Dendritic cell treated with granulocyte-macrophage colony-stimulating factor and Interleukin-4, amounts not matched to agents 40 ng/mL and 50 ng/mL, for 4 days (primary cell): ENCODE measurements at regions not wholly inside any gene's neighbourhood (a gene's known extent, or its start where the extent isn't known, plus 50 kb on each side); places are given as distances from the start of the nearest gene placed in this dataset.
"Not testable (repeated sequence)": the region's sequence is repeated elsewhere in the genome, so short reads cannot be mapped to it uniquely, and the experiment has no call there.

ENCODE experiments used
- H3K27ac Mint-ChIP-seq: one replicate; pipeline ENCODE4 v1.8.0; 2022; ENCODE audit warnings: mild to moderate bottlenecking, mixed read lengths
- H3K27me3 Mint-ChIP-seq: one replicate; pipeline ENCODE4 v1.8.0; 2022; ENCODE audit warnings: mild to moderate bottlenecking, mixed read lengths
- H3K36me3 Mint-ChIP-seq: one replicate; pipeline ENCODE4 v1.8.0; 2022; ENCODE audit warnings: low read depth, mixed read lengths
- H3K4me1 Mint-ChIP-seq: one replicate; pipeline ENCODE4 v1.8.0; 2022; ENCODE audit warnings: low read depth, mixed read lengths
- H3K4me3 Mint-ChIP-seq: one replicate; pipeline ENCODE4 v1.8.0; 2022; ENCODE audit warnings: mild to moderate bottlenecking, moderate library complexity, mixed read lengths
- H3K9me3 Mint-ChIP-seq: one replicate; pipeline ENCODE4 v1.8.0; 2022; ENCODE audit warnings: mixed read lengths
- intact Hi-C: fragments of 100-400 bp; cut with micrococcal nuclease; formaldehyde crosslinking; loops from one replicate; pipeline ENCODE4 v1.15.0; 2022

GRCh38 chr15:26261966-26262365, 398.8 kb upstream of the ATP10A start:
- Mint-ChIP-seq H3K4me1 (no peaks in the 10 kb centered on the region), H3K27me3 (no peaks in the 10 kb centered on the region), H3K4me3 (no peak overlapping the region), H3K36me3 (no peaks in the 10 kb centered on the region), H3K27ac (no peak overlapping the region), H3K9me3 (no peaks in the 10 kb centered on the region)
- intact Hi-C loops, result loop anchor here (2.0 to 5.0 kb wide), 2 partner anchors 570 to 753 kb away; no protein-coding TSS in a partner anchor

DNA sequence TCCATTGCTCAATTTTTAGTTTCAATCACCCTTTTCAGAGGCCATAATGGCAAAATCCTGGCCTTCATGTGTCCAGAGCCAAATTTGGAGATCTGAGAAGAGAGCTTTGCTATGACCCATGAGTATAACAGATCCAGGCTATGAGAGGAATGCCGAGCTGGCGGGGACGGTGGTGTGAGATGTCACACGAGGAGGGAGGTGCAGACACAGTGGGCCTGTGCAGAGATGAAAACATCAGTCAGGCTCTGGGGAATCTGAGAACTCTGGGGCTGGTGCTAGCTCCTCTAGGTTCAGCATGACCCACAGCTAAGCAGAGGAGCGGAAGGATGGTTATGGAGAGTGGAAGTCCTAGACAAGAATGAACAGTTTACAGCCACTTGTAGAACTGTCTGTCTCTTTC, 398.3 kb upstream of the ATP10A start:
- H3K36me3 Mint-ChIP-seq, result no peaks in the 10 kb centered on the region
- no peak overlapping the region for H3K4me3 Mint-ChIP-seq

GRCh38 chr15:26260517-26261133, 397.5 kb upstream of the ATP10A start:
- H3K27ac Mint-ChIP-seq, result no peak overlapping the region
- no peaks in the 10 kb centered on the region for H3K27me3 Mint-ChIP-seq
- no peaks in the 10 kb centered on the region for H3K36me3 Mint-ChIP-seq
- intact Hi-C loops, result loop anchor here (2.0 to 5.0 kb wide), 2 partner anchors 568 to 752 kb away; no protein-coding TSS in a partner anchor
- H3K4me3 Mint-ChIP-seq, result no peak overlapping the region
- no peaks in the 10 kb centered on the region for H3K9me3 Mint-ChIP-seq
- H3K4me1 Mint-ChIP-seq, result no peaks in the 10 kb centered on the region

More for the DNA sequence above, 398.3 kb upstream of the ATP10A start:
- Mint-ChIP-seq H3K27ac (no peak overlapping the region), H3K4me1 (no peaks in the 10 kb centered on the region), H3K9me3 (no peaks in the 10 kb centered on the region), H3K27me3 (no peaks in the 10 kb centered on the region)
- intact Hi-C loops, result loop anchor here (2.0 to 5.0 kb wide), 2 partner anchors 569 to 753 kb away; no protein-coding TSS in a partner anchor

GRCh38 chr15:26259581-26259980, 396.5 kb upstream of the ATP10A start:
- Mint-ChIP-seq H3K9me3 (no peaks in the 10 kb centered on the region), H3K27ac (no peak overlapping the region), H3K36me3 (no peaks in the 10 kb centered on the region), H3K27me3 (no peaks in the 10 kb centered on the region), H3K4me3 (no peak overlapping the region), H3K4me1 (no peaks in the 10 kb centered on the region)
- intact Hi-C loops, result no loop called here

DNA sequence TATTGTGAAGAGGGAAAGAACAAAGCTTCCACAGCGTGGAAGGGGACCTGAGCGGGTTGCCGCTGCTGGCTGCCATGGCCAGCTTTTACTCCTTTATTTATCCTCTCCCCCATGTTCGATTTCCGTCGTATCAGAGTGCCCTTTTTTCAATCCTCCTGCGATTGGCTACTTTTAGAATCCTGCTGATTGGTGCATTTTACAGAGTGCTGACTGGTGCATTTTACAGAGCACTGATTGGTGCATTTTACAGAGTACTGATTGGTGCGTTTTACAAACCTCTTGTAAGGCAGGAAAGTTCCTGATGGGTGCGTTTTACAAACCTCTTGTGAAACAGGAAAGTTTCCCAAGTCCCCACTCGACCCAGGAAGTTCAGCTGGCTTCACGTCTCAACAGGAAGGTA, 381.7 kb upstream of the ATP10A start:
- H3K36me3 Mint-ChIP-seq, H3K4me1 Mint-ChIP-seq, H3K4me3 Mint-ChIP-seq, intact Hi-C loops, H3K27ac Mint-ChIP-seq, H3K27me3 Mint-ChIP-seq: not testable (repeated sequence)
- H3K9me3 Mint-ChIP-seq, result peaks cover 33% of the 10 kb centered on the region

- intact Hi-C loops, result no loop called here
- H3K4me1 Mint-ChIP-seq, result no peaks in the 10 kb centered on the region
Measured at GRCh38 chr15:26243382-26243781, 380.3 kb upstream of the ATP10A start.

GRCh38 chr15:26242565-26243071, 379.5 kb upstream of the ATP10A start:
- Mint-ChIP-seq H3K36me3 (no peaks in the 10 kb centered on the region), H3K9me3 (peaks cover 39% of the 10 kb centered on the region), H3K4me1 (no peaks in the 10 kb centered on the region), H3K27ac (no peak overlapping the region), H3K27me3 (no peaks in the 10 kb centered on the region), H3K4me3 (no peak overlapping the region)
- intact Hi-C loops, result no loop called here

More at GRCh38 chr15:26243382-26243781, 380.3 kb upstream of the ATP10A start:
- H3K27me3 Mint-ChIP-seq, result no peaks in the 10 kb centered on the region
- H3K36me3 Mint-ChIP-seq, result no peaks in the 10 kb centered on the region
- peaks cover 32% of the 10 kb centered on the region for H3K9me3 Mint-ChIP-seq
- no peak overlapping the region for H3K4me3 Mint-ChIP-seq
- no peak overlapping the region for H3K27ac Mint-ChIP-seq

- Mint-ChIP-seq H3K27ac (no peak overlapping the region), H3K4me1 (no peaks in the 10 kb centered on the region), H3K36me3 (no peaks in the 10 kb centered on the region), H3K9me3 (peaks cover 26% of the 10 kb centered on the region), H3K27me3 (no peaks in the 10 kb centered on the region), H3K4me3 (no peak overlapping the region)
- intact Hi-C loops, result no loop called here
Measured at GRCh38 chr15:26235864-26236263, 372.7 kb upstream of the ATP10A start.

GRCh38 chr15:26234976-26235767, 372.0 kb upstream of the ATP10A start:
- H3K36me3 Mint-ChIP-seq, result no peaks in the 10 kb centered on the region
- H3K4me1 Mint-ChIP-seq, result no peaks in the 10 kb centered on the region
- no peak overlapping the region for H3K4me3 Mint-ChIP-seq
- intact Hi-C loops, result no loop called here
- no peak overlapping the region for H3K27ac Mint-ChIP-seq
- H3K27me3 Mint-ChIP-seq, result no peaks in the 10 kb centered on the region
- peaks cover 30% of the 10 kb centered on the region for H3K9me3 Mint-ChIP-seq

DNA sequence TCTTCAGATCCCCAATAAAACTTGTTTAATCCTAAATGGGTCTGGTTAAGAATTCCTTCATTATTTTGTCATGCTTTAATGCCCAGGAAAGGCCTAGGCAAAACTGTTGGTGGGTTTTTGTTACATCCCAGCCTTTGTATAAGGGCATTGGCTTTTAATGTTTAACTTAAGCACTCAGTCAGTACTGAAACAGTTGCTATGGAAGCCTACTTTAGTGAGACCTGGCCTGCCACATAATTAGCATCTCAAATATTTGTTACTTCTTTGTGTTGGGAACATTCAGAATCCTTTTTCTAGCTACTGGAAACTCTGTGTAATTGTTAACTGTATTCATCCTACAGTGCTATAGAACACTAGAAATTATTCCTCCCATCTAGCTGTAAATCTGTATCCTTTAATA, 369.6 kb upstream of the ATP10A start:
- Mint-ChIP-seq H3K27ac (no peak overlapping the region), H3K4me3 (no peak overlapping the region), H3K27me3 (no peaks in the 10 kb centered on the region), H3K4me1 (no peaks in the 10 kb centered on the region), H3K36me3 (no peaks in the 10 kb centered on the region), H3K9me3 (peaks cover 41% of the 10 kb centered on the region)
- intact Hi-C loops, result no loop called here

DNA sequence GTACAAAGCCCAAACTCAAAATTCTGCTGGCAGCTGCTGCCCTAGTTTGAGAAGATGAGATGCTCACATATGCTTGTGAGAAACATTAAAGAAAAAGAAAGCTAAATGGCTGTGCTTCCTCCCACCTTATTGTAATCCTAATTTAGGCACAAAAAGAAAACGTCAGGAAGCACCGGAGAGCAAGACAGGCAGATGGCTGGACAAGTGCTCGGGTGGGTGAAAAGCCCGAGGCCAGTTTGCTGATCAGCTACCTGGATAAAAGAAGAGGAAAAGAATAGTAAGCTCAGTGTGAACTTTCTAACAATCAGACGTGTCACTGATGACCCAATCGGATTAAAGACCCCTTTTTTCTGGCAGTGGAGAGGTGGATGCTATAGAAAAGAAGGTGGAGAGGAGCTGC, 368.0 kb upstream of the ATP10A start:
- Mint-ChIP-seq H3K4me3 (no peak overlapping the region), H3K4me1 (no peaks in the 10 kb centered on the region), H3K27me3 (no peaks in the 10 kb centered on the region), H3K9me3 (peaks cover 43% of the 10 kb centered on the region), H3K27ac (no peak overlapping the region), H3K36me3 (no peaks in the 10 kb centered on the region)
- intact Hi-C loops, result no loop called here

- no peak overlapping the region for H3K4me3 Mint-ChIP-seq
- peaks cover 53% of the 10 kb centered on the region for H3K9me3 Mint-ChIP-seq
- no peak overlapping the region for H3K27ac Mint-ChIP-seq
- no peaks in the 10 kb centered on the region for H3K36me3 Mint-ChIP-seq
- no peaks in the 10 kb centered on the region for H3K27me3 Mint-ChIP-seq
- intact Hi-C loops, result no loop called here
- no peaks in the 10 kb centered on the region for H3K4me1 Mint-ChIP-seq
Measured at GRCh38 chr15:26224266-26224665, 361.1 kb upstream of the ATP10A start.

DNA sequence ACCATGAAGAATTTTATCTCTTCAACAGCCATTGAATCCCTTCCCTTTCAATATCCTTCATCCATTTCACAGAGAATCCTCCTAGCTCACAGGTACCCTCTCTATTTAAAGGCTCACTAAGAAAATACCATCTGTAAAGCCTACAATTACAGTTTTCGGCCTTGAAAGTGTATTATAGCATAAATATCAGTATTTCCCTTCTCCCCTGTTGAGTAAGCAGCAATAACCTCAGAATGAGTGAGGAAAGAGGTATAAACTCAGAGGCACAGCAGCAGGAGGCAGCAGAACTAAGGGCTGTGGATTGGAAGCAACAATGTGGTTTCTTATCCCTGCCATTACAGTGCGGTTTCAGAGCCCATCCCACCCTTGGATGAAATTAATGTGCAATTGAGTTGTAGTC, 360.6 kb upstream of the ATP10A start:
- H3K27ac Mint-ChIP-seq, result no peak overlapping the region
- peaks cover 51% of the 10 kb centered on the region for H3K9me3 Mint-ChIP-seq
- H3K36me3 Mint-ChIP-seq, result no peaks in the 10 kb centered on the region
- no peaks in the 10 kb centered on the region for H3K27me3 Mint-ChIP-seq
- no peaks in the 10 kb centered on the region for H3K4me1 Mint-ChIP-seq
- no peak overlapping the region for H3K4me3 Mint-ChIP-seq
- intact Hi-C loops, result no loop called here

GRCh38 chr15:26222781-26223180, 359.7 kb upstream of the ATP10A start:
- no peak overlapping the region for H3K4me3 Mint-ChIP-seq
- no peaks in the 10 kb centered on the region for H3K4me1 Mint-ChIP-seq
- H3K9me3 Mint-ChIP-seq, result peaks cover 42% of the 10 kb centered on the region
- H3K27me3 Mint-ChIP-seq, result no peaks in the 10 kb centered on the region
- H3K36me3 Mint-ChIP-seq, result no peaks in the 10 kb centered on the region
- H3K27ac Mint-ChIP-seq, result no peak overlapping the region
- intact Hi-C loops, result no loop called here
